Progenitor cell of endocrine pancreas (in vitro differentiated cells): ENCODE measurements at regions not wholly inside any gene's neighbourhood (a gene's known extent, or its start where the extent isn't known, plus 50 kb on each side); places are given as distances from the start of the nearest gene placed in this dataset.
A peak's percentile ranks its signal among the peaks of the same experiment; 100 is the strongest.

Experiments used
- DNase-seq: peaks from one replicate; pipeline ENCODE4 v3.0.0; 2021; ENCODE audit warnings: low spot score; ENCODE audit not compliant: unreplicated experiment
- H3K27ac Mint-ChIP-seq: 2 replicates; pipeline ENCODE4 v1.8.0; 2021; ENCODE audit warnings: mild to moderate bottlenecking, moderate library complexity, mixed read lengths
- H3K27me3 Mint-ChIP-seq: 2 replicates; pipeline ENCODE4 v1.8.0; 2021; ENCODE audit warnings: mixed read lengths
- H3K36me3 Mint-ChIP-seq: 2 replicates; pipeline ENCODE4 v1.8.0; 2022; ENCODE audit warnings: mixed read lengths; ENCODE audit not compliant: insufficient read depth
- H3K4me1 Mint-ChIP-seq: 2 replicates; pipeline ENCODE4 v1.8.0; 2021; ENCODE audit warnings: low read depth, mixed read lengths
- H3K4me3 Mint-ChIP-seq: 2 replicates; pipeline ENCODE4 v1.8.0; 2021; ENCODE audit warnings: low read depth, mild to moderate bottlenecking, moderate library complexity, mixed read lengths
- H3K9me3 Mint-ChIP-seq: 2 replicates; pipeline ENCODE4 v1.8.0; 2021; ENCODE audit warnings: low read depth, mixed read lengths
- TF ChIP-seq, protein P1 (sequence below): fragments of 200-600 bp; sonication (generic); IDR thresholded peaks from one replicate; pipeline ENCODE4 v1.5.0; 2021; ENCODE audit warnings: antibody characterized with exemption, mild to moderate bottlenecking; ENCODE audit not compliant: unreplicated experiment

DNA sequence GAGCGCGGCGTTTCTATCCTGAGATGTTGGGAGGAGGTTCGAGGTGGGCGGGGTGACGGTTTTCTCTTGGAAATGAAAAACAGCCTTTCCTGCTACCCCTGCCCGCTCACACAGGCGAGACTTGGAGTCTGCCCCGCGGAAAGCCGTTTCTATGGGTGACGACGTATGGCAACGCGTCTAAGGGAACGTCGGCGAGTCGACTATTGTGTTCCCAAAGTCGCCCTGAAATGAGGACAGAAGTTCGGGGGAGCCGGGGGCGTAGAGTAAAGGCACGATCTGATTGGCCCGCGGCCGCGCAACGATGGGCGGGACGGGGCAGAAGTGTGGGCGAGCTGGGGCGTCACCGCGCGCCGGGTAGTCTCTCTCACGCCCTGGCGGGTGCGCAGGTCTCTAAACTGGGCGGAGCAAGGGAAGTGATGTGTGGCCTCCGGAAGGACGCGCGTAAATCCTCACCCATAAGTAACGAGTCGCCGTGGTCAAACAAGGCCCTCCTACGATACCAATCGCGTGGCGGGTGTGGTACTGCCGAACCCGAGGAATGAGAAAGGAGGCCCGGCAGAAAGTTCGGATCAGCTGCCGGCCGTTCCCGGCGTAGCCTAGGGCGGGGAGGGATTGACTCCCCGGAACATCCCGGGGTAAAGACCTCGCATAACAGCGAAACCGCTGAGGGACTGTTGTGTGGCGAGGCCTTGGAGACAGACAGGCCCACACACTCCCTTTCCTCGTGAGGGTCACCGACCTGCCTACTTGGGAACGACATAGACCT, 89.6 kb downstream of the FAM161A start:
- H3K9me3 Mint-ChIP-seq = peaks cover 3% of the 10 kb centered on the region
- peak overlapping the region; percentile 100 for H3K27ac Mint-ChIP-seq
- H3K36me3 Mint-ChIP-seq = peaks cover 4% of the 10 kb centered on the region
- peaks cover 2% of the 10 kb centered on the region for H3K27me3 Mint-ChIP-seq
- DNase-seq = peak; percentile 92
- peak overlapping the region; percentile 95 for H3K4me3 Mint-ChIP-seq
- H3K4me1 Mint-ChIP-seq = peaks cover 3% of the 10 kb centered on the region
- TF ChIP-seq, protein P1, sequence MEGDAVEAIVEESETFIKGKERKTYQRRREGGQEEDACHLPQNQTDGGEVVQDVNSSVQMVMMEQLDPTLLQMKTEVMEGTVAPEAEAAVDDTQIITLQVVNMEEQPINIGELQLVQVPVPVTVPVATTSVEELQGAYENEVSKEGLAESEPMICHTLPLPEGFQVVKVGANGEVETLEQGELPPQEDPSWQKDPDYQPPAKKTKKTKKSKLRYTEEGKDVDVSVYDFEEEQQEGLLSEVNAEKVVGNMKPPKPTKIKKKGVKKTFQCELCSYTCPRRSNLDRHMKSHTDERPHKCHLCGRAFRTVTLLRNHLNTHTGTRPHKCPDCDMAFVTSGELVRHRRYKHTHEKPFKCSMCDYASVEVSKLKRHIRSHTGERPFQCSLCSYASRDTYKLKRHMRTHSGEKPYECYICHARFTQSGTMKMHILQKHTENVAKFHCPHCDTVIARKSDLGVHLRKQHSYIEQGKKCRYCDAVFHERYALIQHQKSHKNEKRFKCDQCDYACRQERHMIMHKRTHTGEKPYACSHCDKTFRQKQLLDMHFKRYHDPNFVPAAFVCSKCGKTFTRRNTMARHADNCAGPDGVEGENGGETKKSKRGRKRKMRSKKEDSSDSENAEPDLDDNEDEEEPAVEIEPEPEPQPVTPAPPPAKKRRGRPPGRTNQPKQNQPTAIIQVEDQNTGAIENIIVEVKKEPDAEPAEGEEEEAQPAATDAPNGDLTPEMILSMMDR = no peak

DNA sequence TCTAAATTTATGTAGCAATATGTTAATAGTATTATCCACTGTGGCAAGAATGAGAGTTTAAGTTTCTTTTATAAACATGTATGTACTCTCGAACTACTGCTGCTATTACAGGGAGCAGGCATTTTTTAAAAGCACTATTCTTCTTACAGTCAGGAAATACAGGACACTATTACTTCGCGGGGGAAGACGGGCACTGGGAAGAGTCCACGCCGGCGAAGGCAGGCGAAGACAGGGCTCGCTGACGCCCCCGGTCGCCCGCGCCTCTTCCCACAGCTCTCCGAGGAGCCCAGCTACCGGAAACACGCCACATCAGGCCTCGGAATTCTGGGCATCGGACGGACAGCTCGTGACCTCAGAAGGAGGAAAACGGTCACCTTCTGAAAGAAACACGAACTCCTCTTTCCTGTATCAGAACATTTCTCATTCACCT, 90.2 kb downstream of the FAM161A start:
- peaks cover 3% of the 10 kb centered on the region for H3K9me3 Mint-ChIP-seq
- TF ChIP-seq, protein P1 = peak; percentile 41
- H3K36me3 Mint-ChIP-seq = peaks cover 4% of the 10 kb centered on the region
- H3K4me1 Mint-ChIP-seq = peaks cover 3% of the 10 kb centered on the region
- peak overlapping the region; percentile 100 for H3K27ac Mint-ChIP-seq
- H3K27me3 Mint-ChIP-seq = peaks cover 2% of the 10 kb centered on the region
- peak overlapping the region; percentile 95 for H3K4me3 Mint-ChIP-seq
- no peak for DNase-seq

DNA sequence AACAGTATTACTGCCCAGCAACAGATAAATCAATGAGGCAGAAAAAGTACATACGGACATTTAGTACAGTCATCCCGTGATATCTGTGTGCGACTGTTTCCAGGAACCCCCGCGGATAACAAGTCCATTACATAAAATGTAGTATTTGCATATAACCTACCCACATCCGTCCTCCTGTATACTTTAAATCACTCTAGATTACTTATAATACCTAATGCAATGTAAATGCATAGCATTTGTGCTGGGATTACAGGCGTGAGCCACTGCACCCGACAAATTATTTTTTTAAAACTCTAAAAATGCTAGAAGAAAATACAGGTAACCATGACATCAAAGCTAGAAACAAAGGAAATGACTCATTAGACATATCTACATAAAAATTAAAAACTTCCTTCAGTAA, 91.6 kb downstream of the FAM161A start:
- no peak overlapping the region for H3K4me3 Mint-ChIP-seq
- TF ChIP-seq, protein P1 = no peak

DNA sequence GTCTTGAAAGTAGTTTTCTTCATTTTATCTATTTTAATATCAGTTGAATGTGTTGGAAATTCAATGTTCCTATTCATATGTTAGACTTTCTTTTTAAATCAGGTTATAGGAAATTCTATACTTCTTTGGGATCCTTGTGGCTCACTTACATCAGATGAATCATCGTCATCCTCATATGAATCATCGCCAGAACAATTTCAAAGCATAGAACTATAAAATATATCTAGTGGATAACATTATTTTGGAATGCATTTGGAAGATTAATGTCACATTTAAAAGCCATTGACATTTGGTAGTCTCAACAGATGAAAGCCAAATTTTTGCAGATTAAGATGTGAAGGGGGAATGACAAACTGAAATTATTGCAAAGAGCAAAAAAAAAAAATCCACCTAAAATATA, 94.1 kb downstream of the FAM161A start:
- DNase-seq = no peak
- Mint-ChIP-seq H3K27me3 (no peaks in the 10 kb centered on the region), H3K36me3 (peaks cover 6% of the 10 kb centered on the region), H3K4me1 (peaks cover 3% of the 10 kb centered on the region), H3K9me3 (peaks cover 11% of the 10 kb centered on the region), H3K27ac (no peak overlapping the region), H3K4me3 (no peak overlapping the region)
- TF ChIP-seq, protein P1 = no peak

More for the DNA sequence above, 91.6 kb downstream of the FAM161A start:
- Mint-ChIP-seq H3K4me1 (peaks cover 3% of the 10 kb centered on the region), H3K27ac (no peak overlapping the region), H3K27me3 (peaks cover 2% of the 10 kb centered on the region), H3K9me3 (peaks cover 6% of the 10 kb centered on the region), H3K36me3 (peaks cover 4% of the 10 kb centered on the region)
- no peak for DNase-seq

DNA sequence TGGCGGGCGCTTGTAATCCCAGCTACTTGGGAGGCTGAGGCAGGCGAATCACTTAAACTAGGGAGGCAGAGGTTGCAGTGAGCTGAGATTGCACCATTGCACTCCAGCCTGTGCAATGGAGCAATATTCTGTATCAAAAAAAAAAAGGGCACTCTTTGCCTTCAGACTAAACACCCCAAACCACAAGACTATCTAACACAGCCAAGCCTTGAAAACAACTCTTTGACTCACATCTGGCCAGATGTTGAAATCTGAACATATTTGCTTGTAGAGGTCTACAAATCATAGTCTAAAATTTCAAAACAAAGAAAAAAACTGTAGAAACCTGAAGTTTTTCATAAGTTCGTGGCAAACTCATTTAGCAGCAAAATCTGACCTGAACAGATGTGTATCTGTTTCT, 94.9 kb downstream of the FAM161A start:
- Mint-ChIP-seq H3K36me3 (peaks cover 3% of the 10 kb centered on the region), H3K27ac (no peak overlapping the region)

More for the DNA sequence above, 94.9 kb downstream of the FAM161A start:
- TF ChIP-seq, protein P1 = no peak
- DNase-seq = no peak
- Mint-ChIP-seq H3K4me3 (no peak overlapping the region), H3K9me3 (peaks cover 11% of the 10 kb centered on the region), H3K27me3 (no peaks in the 10 kb centered on the region), H3K4me1 (peaks cover 3% of the 10 kb centered on the region)
